HG03520 (cell line): ENCODE measurements at regions not wholly inside any gene's neighbourhood (a gene's known extent, or its start where the extent isn't known, plus 50 kb on each side); places are given as distances from the start of the nearest gene placed in this dataset.

Experiments
- ATAC-seq: cut with Tn5 transposase; IDR thresholded peaks from one replicate; pipeline ENCODE4 v1.9.1; 2021; ENCODE audit warnings: mild to moderate bottlenecking, moderate library complexity; ENCODE audit not compliant: unreplicated experiment

DNA sequence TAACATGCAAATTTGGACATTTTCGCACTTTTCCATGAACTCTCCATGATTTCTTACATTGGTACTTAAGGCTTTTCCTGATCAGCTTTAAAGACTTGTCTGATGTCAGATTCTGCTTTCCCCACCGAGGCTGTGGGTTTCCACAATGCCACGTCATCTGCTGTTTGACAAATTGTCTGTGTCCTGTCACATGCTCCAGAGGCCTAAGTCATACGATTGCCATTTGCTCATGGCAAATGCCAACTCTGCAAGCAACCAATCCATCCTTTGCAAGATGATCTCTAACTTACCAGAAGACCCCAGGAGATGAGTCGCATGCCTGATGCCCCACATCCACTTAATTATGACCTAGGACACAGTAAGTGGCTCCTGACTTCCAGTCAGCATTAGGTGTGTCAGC is 556.5 kb downstream of the BMP2 start:
- ATAC-seq, result no peak

DNA sequence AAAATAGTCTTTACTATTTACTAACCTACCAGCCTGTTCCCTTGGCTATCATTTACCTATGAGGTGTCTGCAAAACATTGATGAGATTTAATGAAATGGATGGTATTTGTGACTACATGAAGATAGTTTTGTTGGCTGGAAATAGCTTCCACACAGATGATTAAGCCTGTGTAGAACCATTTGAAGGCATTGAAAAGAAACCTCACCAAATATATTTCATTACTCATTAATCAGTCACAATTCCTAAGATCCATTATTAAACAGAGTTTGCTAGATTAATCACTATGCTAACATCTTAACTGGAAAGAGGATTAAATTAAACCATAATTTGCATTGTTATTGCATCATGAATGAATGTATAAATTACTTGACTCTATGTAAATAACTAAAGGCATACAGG is 560.3 kb downstream of the BMP2 start:
- no peak for ATAC-seq

GRCh38 chr20:7330850-7331249 is 563.4 kb downstream of the BMP2 start:
- no peak for ATAC-seq

- ATAC-seq, result no peak
Observed at GRCh38 chr20:7332169-7332568, 564.7 kb downstream of the BMP2 start.

DNA sequence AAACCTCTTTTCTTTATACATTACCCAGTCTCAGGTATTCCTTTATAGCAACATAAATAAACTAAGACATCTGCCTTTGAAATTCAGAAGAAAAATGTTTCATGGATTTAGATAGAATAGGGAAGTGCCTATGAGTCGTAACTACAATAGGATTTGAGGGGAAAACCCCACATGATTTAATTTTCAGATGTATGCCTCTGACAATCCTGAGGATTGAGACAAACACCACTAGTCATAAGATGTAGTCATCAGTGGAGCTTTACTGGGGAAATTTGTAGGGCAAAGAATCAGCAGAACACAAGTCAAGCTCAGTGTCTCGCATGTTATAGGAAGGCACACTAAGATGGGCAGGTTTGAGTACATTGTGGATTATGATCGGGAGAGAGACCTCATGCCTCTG is 566.4 kb downstream of the BMP2 start:
- no peak for ATAC-seq

DNA sequence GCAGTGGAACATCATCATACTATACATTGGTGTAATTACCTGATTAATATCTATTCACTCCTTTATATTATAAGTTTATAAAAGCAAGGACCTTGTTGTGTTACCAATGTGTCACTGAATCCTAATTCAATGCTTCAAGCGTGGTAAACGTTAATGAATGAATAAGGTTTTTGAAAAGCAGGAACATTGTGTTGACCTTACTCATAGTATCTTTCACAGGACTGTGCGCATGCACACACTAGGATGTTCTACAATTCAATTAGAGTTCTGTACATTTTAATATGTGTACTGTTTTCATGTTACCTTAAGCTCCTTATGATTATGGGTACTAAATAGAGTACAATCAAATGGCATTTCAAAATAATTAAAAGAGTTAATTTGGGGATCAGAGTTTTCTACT is 578.5 kb downstream of the BMP2 start:
- ATAC-seq, result no peak

DNA sequence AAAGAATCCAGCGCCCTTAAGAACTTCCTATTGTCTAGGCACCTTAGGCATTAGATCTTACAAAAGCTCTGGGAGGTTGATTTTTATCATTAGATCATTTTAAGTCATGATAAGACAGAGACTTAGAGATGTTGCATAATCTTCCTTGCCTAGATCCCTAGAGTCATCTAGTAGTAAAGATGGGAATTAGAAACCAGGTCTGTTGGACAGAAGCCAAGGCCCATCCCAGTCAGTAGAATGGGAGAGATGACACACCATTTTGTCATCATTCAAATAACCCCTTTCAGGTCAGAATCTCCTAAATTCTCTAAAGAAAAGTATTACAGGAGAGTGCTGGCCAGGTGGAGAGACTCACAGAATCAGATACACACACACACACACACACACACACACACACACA is 579.1 kb downstream of the BMP2 start:
- no peak for ATAC-seq

DNA sequence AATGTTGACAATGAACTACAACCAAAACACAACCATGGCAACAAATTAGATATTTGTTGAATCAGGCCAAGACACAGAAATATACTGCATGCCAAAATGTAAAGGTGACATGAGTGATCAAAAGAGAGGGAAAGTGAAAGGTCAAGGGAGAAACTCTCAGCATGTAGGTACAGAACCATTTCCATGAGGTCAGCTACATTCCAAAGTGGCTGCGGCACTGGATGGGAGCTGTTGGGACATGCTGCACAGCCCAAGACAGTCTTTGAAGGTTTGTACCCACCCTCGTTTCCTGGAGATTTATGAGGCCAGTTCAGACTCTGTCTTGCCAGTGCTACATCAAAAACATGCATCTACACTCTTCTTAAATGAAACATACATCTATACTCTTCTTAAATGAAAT is 579.9 kb downstream of the BMP2 start:
- ATAC-seq, result no peak

GRCh38 chr20:7348253-7348652 is 580.8 kb downstream of the BMP2 start:
- ATAC-seq, result no peak

DNA sequence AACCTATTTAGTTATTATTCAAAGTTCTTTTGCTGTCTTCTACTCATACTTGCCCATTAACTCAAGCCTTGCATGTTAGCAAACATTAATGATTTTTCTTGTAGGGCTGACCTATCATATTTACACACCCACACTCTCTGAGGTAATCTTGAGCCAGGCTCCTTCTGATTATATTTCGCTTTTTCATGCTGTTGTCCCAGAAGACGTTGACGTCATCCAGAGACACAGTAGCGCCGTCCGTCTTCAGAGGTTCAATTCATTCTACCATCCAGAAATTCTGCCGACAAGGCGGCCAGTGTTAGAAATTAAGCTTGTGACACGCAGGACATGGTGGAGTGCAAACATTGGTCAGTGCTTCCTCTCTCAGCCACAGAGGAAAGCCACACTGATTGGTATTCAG is 584.7 kb downstream of the BMP2 start:
- no peak for ATAC-seq

- ATAC-seq, result no peak
Observed at GRCh38 chr20:7355051-7355450, 585.2 kb downstream of the HAO1 start.

DNA sequence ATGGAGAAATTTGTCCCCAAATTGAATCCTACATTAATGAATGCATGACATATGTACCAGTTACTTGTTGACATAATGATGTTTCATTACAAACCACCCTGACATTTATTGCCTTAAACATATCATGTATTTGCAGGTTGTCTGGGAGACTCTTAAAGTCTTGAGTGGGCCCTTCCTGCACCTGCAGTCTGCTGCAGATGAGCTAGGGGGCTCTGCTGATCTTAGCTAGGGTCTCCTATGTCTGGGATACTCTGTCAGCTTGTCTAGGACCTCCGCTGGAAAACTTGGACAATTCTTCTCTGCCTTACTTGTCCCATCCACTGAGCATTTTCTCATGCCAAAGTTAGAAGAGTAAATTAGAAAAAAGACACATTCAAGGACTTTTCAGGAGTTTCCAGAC is 581.6 kb downstream of the HAO1 start:
- ATAC-seq, result no peak

DNA sequence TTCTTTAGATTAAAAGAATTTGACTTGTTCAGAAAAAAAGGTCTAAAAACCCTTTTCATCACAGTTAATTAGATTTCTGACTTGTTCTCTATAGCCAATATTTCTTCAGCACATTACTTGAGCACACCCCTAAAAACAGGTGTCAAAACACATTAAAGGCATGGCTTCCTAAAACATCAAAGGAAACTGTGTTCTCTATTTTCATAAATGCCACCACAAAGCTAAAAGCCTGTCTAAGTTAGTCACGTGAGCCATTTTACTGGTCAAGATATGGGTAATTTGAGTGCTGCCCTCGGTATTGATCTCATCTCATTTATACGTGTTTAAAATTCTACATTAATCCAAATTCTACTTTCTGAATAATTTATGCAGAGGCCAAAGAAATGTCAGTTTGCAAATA is 580.5 kb downstream of the HAO1 start:
- ATAC-seq, result no peak

- ATAC-seq, result no peak
Observed at GRCh38 chr20:7361321-7361720, 578.9 kb downstream of the HAO1 start.

DNA sequence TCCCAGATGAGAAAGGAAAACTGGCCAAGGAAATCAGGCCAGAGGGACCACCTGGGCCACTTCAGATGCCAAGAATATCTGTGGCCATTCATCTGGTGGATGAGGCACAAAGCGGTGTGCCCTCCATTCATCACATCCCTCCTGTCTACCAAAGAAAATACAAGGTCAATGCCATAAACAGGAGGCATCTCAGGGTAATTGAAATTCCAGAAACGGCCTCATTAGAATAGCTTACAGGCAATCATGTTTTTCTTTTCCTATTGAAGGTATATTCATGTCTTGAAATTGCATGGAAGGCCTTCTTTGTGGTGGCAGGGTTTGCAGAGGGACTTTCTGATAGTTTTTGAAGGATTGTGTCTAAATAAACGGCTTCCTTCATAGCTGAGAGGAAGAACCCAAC is 578.3 kb downstream of the HAO1 start:
- ATAC-seq, result no peak

DNA sequence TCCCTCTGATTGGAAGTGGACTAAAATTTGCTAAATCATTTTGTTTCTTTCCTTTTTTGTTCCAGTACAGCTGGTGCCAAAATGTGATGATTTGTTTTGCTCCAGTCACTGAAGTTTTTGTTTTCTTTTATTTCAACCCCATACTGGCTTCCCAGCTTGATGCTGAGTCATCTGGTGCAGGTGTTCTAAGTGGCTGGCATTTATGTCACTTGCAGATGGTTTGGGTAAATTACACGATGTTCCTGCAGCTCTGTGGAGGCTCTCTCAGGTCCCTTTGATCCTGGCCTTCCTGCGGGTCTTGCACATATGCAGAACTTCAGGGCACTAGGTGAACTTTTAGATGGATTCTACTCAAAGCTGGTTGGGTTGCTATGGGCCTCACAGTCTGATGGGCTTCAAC is 577.7 kb downstream of the HAO1 start:
- no peak for ATAC-seq

GRCh38 chr20:7366189-7366588 is 574.1 kb downstream of the HAO1 start:
- no peak for ATAC-seq

DNA sequence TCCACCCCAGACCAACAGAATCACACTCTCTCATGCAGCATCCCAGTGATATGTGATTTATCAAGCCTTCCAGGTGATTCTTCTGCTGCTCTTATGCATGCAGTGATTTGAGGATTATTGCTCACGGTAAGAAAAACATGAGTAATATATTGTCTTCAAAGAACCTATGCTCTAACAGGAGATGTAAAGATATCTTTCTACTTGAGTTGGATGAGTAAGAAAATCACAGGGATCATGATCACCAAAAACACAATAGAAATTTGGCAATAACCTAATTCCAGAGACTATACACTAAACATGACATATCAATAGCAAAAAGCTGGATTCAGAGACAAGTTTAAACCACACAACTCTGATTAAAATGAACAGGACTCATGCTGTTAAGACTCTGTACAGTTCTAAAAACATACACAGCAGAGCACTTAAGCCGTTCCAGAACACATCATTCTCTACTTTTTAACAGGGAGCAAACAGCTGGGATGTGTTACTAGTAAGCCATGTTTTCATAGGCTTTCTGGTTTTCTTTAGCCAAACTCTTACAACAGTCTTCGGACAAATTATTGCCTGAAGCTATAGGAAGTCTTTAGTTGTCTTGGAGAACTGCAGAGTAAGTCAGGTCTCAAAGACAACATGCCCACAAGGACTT is 568.6 kb downstream of the HAO1 start:
- ATAC-seq, result no peak

GRCh38 chr20:7375905-7376304 is 564.4 kb downstream of the HAO1 start:
- no peak for ATAC-seq

DNA sequence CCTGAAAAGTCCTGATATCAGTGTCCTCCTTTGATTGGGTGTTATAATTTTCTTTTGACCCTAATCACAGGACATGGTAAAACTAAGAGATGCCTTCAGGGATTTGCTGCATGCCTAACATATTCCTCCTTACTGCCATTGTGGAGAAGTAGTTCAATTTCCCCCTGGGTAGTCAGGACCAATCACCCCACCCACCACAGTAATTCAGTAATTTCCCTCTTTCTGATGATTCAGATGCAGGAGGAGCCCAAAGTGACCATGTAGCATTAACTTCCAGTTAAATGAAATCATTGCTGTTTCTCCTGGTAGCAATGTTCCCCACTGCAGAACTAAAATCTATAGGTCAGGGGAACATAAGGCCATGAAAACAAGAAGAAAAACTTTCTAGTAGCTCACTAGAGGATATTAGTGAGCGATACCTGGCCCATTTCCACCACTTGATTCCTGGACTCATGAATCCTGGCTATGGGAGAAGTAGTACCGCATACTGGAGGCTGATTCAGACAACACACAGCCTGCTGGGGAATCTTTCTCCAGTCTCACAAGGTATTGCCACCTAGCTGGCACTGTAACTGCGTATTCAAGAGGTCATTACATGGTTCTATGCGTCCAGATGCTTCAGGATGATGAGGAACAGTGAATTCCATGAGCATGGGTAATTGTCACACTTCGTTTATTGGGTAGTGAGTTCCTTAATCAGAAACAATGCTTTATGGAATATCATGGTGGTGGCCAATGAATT is 561.2 kb downstream of the HAO1 start:
- no peak for ATAC-seq

GRCh38 chr20:7379621-7380220 is 560.5 kb downstream of the HAO1 start:
- no peak for ATAC-seq

DNA sequence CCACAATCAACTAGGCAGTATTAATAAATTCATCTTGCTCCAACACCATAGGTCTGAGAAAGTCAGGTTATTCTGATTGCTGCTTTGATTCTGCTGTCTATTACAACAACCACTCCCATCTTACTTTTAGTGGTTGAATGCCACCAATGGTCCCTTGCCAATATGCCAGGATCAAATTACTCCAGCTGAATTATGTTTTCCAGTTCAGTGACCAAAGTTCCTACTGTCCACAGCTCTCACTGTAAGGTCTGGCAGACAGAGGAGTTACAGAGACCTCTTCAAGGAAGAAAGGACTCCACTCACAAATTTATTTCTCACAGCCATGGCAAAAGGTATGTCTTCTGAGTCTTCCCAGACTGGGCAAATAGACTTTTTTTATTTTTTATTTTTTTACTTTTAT is 557.0 kb downstream of the HAO1 start:
- ATAC-seq, result no peak
